ENCODE measurements at regions not wholly inside any gene's neighbourhood (a gene's known extent, or its start where the extent isn't known, plus 50 kb on each side); places are given as distances from the start of the nearest gene placed in this dataset.

DNA sequence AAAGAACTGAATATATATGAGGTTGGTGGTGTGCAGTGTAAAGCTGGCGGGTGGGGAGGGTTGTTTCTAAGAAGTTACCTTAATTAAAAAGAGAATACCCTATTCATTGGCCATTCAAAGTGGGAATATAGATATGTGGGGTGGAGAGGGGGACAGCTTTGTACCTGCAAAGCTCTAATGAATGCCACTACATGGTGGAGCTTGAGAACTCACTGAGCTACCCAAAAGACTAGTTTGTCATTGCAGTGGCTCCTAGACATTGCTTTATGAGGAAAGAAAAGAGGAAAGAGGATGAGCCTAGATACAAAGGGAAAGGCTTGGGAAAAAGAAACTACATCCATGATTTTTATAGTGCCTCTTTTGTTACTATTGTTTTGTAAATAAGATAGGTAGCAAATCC lies 209.9 kb upstream of the SPRY1 start:
- Histone ChIP-seq H2AFZ (ENCODE audit: insufficient read depth, low read depth, low read length, poor library complexity, severe bottlenecking) (no peak overlapping the region), H3K4me2 (replicated peaks; ENCODE audit: extremely low read depth, low read length, poor library complexity, severe bottlenecking) (no peak overlapping the region), H3K9me3 (replicated peaks in 1 of 2; ENCODE audit: control insufficient read depth in 1 of 2, insufficient read depth in 1 of 2, low read length in 2 of 2) (no peaks in the 10 kb centered on the region), H4K20me1 (ENCODE audit: insufficient read depth, low read length) (no peaks in the 10 kb centered on the region), H3K27ac (ENCODE audit: low read depth in 1 of 2, low read length in 2 of 2) (no peak overlapping the region), H3K9ac (ENCODE audit: insufficient read depth, low read length, poor library complexity, severe bottlenecking) (no peak overlapping the region), H3K4me1 (ENCODE audit: control insufficient read depth in 1 of 2, insufficient read depth in 2 of 2, low read length in 2 of 2) (no peaks in the 10 kb centered on the region), H3K36me3 (replicated peaks in 1 of 2; ENCODE audit: control insufficient read depth in 1 of 2, insufficient read depth in 2 of 2, low read length in 2 of 2) (no peaks in the 10 kb centered on the region), H3K4me3 (replicated peaks in 1 of 3; ENCODE audit: low read depth in 2 of 3, low read length in 3 of 3) (no peak overlapping the region), H3K27me3 (ENCODE audit: control insufficient read depth in 2 of 2, insufficient read depth in 2 of 2, low read length in 2 of 2) (no peaks in the 10 kb centered on the region), H3K79me2 (ENCODE audit: insufficient read depth, low read length) (no peaks in the 10 kb centered on the region)
- intact Hi-C loops (cut with micrococcal nuclease): no loop called here
- Mint-ChIP-seq H3K4me3 (no peak overlapping the region), H3K27me3 (ENCODE audit: low read depth in 3 of 3) (peaks cover 0 to 2% (median 0%) of the 10 kb centered on the region in 3 donors), H3K4me1 (no peaks in the 10 kb centered on the region), H3K27ac (no peak overlapping the region), H3K9me3 (peaks cover 0 to 7% (median 0%) of the 10 kb centered on the region in 7 donors), H3K36me3 (peaks cover 0 to 7% of the 10 kb centered on the region in 2 donors)
- WGBS (ENCODE audit: insufficient coverage): no CpG with 5 or more reads among the region's 1 CpG
- no peak for DNase-seq
- TF ChIP-seq, protein P1, sequence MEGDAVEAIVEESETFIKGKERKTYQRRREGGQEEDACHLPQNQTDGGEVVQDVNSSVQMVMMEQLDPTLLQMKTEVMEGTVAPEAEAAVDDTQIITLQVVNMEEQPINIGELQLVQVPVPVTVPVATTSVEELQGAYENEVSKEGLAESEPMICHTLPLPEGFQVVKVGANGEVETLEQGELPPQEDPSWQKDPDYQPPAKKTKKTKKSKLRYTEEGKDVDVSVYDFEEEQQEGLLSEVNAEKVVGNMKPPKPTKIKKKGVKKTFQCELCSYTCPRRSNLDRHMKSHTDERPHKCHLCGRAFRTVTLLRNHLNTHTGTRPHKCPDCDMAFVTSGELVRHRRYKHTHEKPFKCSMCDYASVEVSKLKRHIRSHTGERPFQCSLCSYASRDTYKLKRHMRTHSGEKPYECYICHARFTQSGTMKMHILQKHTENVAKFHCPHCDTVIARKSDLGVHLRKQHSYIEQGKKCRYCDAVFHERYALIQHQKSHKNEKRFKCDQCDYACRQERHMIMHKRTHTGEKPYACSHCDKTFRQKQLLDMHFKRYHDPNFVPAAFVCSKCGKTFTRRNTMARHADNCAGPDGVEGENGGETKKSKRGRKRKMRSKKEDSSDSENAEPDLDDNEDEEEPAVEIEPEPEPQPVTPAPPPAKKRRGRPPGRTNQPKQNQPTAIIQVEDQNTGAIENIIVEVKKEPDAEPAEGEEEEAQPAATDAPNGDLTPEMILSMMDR (IDR thresholded peaks at IDR 0.05): no peak

DNA sequence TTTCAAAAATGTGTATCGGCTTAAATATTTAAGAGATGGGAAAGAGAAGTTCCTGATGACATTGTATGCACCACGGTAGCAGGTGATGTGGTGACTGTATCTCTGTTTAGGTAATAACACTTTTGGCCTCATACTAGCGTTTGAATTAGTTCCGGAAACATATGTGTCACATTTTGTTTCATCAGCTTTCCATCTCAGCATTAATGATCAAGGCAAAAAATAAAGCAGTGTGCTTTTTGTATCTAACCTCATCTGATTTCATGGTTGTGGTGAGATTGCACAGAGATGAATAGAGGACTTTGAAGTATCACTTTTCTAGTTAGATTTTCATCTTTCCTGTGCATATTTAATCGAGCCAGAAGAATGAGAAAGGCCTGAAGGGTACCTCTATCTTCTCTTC lies 206.4 kb upstream of the SPRY1 start:
- no peak overlapping the region for H3K27ac ChIP-seq (ENCODE audit: low read depth in 1 of 2, low read length in 2 of 2)
- H3K79me2 ChIP-seq (ENCODE audit: insufficient read depth, low read length): no peaks in the 10 kb centered on the region
- no peak overlapping the region for H3K9ac ChIP-seq (ENCODE audit: insufficient read depth, low read length, poor library complexity, severe bottlenecking)
- Mint-ChIP-seq H3K4me1 (no peaks in the 10 kb centered on the region), H3K27me3 (ENCODE audit: low read depth in 3 of 3) (peaks cover 0 to 2% (median 0%) of the 10 kb centered on the region in 3 donors), H3K4me3 (no peak overlapping the region), H3K36me3 (peaks cover 0 to 4% of the 10 kb centered on the region in 2 donors), H3K9me3 (peaks cover 0 to 2% (median 0%) of the 10 kb centered on the region in 7 donors), H3K27ac (no peak overlapping the region)
- no peaks in the 10 kb centered on the region for H3K27me3 ChIP-seq (ENCODE audit: control insufficient read depth in 2 of 2, insufficient read depth in 2 of 2, low read length in 2 of 2)
- H2AFZ ChIP-seq (ENCODE audit: insufficient read depth, low read depth, low read length, poor library complexity, severe bottlenecking): no peak overlapping the region
- no peak for DNase-seq
- WGBS (ENCODE audit: insufficient coverage): no CpG with 5 or more reads among the region's 5 CpGs
- H3K36me3 ChIP-seq (replicated peaks in 1 of 2; ENCODE audit: control insufficient read depth in 1 of 2, insufficient read depth in 2 of 2, low read length in 2 of 2): no peaks in the 10 kb centered on the region
- intact Hi-C loops (cut with micrococcal nuclease): no loop called here
- no peaks in the 10 kb centered on the region for H3K9me3 ChIP-seq (replicated peaks in 1 of 2; ENCODE audit: control insufficient read depth in 1 of 2, insufficient read depth in 1 of 2, low read length in 2 of 2)
- H3K4me3 ChIP-seq (replicated peaks in 1 of 3; ENCODE audit: low read depth in 2 of 3, low read length in 3 of 3): no peak overlapping the region
- no peaks in the 10 kb centered on the region for H4K20me1 ChIP-seq (ENCODE audit: insufficient read depth, low read length)
- no peaks in the 10 kb centered on the region for H3K4me1 ChIP-seq (ENCODE audit: control insufficient read depth in 1 of 2, insufficient read depth in 2 of 2, low read length in 2 of 2)
- no peak overlapping the region for H3K4me2 ChIP-seq (replicated peaks; ENCODE audit: extremely low read depth, low read length, poor library complexity, severe bottlenecking)
- TF ChIP-seq, protein P1 (IDR thresholded peaks at IDR 0.05): no peak
